ENCODE measurements at regions not wholly inside any gene's neighbourhood (a gene's known extent, or its start where the extent isn't known, plus 50 kb on each side); places are given as distances from the start of the nearest gene placed in this dataset.

DNA sequence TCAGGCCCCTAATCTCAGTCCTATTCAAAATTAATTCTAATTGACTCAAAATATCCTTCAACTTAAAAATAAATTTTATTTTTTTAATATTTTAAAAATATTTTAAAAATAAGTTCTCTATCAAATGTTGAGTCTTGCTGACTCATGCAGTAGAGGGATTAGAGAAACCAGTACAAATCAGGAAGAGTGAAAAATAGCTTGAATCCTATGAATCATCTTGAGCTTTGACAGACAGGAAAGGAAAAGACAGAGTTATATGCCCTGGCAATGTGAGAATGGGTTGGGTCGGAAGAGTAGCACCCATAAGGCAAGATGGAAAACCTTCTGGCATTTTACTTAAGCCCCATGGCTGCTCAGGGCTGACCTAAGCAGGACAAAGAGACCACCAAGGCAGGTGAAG is 346.6 kb upstream of the RUNX1 start:
- FAIRE-seq: no peak
- Histone ChIP-seq H3K4me2 (no peak overlapping the region), H3K4me3 (no peak overlapping the region), H3K27ac (peak overlapping the region in 1 of 2 experiments; percentile 59; a peak in 2 of 6 replicates), H3K4me1 (peaks cover 5% of the 10 kb centered on the region; the same call in 1 of the 3 replicates), H3K9me3 (no peaks in the 10 kb centered on the region)
- ATAC-seq: no peak
- TF ChIP-seq, protein P1, sequence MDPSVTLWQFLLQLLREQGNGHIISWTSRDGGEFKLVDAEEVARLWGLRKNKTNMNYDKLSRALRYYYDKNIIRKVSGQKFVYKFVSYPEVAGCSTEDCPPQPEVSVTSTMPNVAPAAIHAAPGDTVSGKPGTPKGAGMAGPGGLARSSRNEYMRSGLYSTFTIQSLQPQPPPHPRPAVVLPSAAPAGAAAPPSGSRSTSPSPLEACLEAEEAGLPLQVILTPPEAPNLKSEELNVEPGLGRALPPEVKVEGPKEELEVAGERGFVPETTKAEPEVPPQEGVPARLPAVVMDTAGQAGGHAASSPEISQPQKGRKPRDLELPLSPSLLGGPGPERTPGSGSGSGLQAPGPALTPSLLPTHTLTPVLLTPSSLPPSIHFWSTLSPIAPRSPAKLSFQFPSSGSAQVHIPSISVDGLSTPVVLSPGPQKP (IDR thresholded peaks at IDR 0.05; ENCODE audit: low read depth, low read length): no peak
- TF ChIP-seq JUN (IDR thresholded peaks at IDR 0.05) (no peak), CBX2 (IDR thresholded peaks at IDR 0.05; ENCODE audit: borderline replicate concordance, low read depth) (no peak), RCOR1 (IDR thresholded peaks at IDR 0.05; ENCODE audit: low read depth, low read length) (no peak), HOXB13 (CRISPR knock-in tag; IDR thresholded peaks at IDR 0.05; ENCODE audit: low read depth) (no peak), KDM1A (IDR thresholded peaks at IDR 0.05; ENCODE audit: low read depth) (no peak), CEBPB (IDR thresholded peaks at IDR 0.05) (no peak), NFE2L2 (conservative IDR thresholded peaks at IDR 0.05; ENCODE audit: low read length) (no peak), ZSCAN20 (CRISPR knock-in tag; IDR thresholded peaks at IDR 0.05) (no peak), MAZ (IDR thresholded peaks at IDR 0.05; ENCODE audit: borderline replicate concordance, low read depth, low read length) (no peak)
- TF ChIP-seq, protein P2, sequence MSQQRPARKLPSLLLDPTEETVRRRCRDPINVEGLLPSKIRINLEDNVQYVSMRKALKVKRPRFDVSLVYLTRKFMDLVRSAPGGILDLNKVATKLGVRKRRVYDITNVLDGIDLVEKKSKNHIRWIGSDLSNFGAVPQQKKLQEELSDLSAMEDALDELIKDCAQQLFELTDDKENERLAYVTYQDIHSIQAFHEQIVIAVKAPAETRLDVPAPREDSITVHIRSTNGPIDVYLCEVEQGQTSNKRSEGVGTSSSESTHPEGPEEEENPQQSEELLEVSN (IDR thresholded peaks at IDR 0.05; ENCODE audit: borderline replicate concordance, low read depth): no peak
- TF ChIP-seq, protein P3, sequence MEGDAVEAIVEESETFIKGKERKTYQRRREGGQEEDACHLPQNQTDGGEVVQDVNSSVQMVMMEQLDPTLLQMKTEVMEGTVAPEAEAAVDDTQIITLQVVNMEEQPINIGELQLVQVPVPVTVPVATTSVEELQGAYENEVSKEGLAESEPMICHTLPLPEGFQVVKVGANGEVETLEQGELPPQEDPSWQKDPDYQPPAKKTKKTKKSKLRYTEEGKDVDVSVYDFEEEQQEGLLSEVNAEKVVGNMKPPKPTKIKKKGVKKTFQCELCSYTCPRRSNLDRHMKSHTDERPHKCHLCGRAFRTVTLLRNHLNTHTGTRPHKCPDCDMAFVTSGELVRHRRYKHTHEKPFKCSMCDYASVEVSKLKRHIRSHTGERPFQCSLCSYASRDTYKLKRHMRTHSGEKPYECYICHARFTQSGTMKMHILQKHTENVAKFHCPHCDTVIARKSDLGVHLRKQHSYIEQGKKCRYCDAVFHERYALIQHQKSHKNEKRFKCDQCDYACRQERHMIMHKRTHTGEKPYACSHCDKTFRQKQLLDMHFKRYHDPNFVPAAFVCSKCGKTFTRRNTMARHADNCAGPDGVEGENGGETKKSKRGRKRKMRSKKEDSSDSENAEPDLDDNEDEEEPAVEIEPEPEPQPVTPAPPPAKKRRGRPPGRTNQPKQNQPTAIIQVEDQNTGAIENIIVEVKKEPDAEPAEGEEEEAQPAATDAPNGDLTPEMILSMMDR (IDR thresholded peaks at IDR 0.05): no peak
- TF ChIP-seq, protein P4, sequence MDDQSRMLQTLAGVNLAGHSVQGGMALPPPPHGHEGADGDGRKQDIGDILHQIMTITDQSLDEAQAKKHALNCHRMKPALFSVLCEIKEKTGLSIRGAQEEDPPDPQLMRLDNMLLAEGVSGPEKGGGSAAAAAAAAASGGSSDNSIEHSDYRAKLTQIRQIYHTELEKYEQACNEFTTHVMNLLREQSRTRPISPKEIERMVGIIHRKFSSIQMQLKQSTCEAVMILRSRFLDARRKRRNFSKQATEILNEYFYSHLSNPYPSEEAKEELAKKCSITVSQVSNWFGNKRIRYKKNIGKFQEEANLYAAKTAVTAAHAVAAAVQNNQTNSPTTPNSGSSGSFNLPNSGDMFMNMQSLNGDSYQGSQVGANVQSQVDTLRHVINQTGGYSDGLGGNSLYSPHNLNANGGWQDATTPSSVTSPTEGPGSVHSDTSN (IDR thresholded peaks at IDR 0.05): no peak
- TF ChIP-seq, protein P5, sequence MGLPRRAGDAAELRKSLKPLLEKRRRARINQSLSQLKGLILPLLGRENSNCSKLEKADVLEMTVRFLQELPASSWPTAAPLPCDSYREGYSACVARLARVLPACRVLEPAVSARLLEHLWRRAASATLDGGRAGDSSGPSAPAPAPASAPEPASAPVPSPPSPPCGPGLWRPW (IDR thresholded peaks at IDR 0.05): no peak
- ChIA-PET POLR2A (no interaction called here), CTCF (interaction anchor here (0.7 to 2.1 kb wide), 4 partner anchors 344 to 506 kb away, joined by 3 to 6 read pairs (median 3); no protein-coding TSS in a partner anchor)
- DNase-seq (ENCODE audit: low read depth in 1 of 2, low spot score in 1 of 2): no peak
- 18% methylated on average over 1 of the region's 1 CpG for WGBS (ENCODE audit: missing lambda C conversion rate)

DNA sequence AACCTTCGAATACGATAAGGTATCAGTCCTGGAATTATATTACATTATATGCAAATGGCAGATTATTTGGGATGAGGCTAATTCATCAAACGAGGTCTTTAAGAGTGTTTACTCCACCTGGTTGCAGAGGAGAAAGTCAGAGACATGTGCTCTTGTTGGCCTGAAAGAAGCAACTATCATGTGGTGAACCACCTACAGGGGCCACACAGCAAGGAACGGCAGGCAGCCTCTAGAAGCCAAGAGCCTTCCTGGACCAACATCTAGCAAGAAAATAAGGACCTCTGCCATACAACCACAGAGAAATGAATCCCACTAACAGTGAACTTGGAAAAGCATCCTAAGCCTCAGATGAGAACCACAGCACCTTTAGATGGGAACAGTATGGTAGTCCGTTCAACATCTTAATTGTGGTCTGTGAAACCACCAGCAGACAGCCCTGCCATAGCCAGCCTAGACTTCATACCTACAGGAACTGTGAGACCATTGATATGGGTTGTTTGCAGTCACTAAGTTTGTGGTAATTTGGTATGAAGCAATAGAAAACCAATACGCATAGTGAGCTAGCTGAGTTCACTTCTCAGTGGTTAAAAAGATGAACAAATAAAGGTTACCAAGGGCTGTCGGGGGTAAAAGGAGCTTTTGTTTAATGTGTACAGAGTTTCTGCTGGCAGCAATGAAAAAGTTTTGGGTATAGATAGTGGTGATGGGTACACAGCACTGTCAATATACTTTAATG is 345.7 kb upstream of the RUNX1 start:
- ATAC-seq (no peak), DNase-seq (ENCODE audit: low read depth in 1 of 2, low spot score in 1 of 2) (no peak), FAIRE-seq (no peak)
- ChIA-PET CTCF (interaction anchor here (1.0 kb wide), 1 partner anchor 343 kb away, joined by 3 read pairs; no protein-coding TSS in a partner anchor), POLR2A (no interaction called here)
- WGBS (ENCODE audit: missing lambda C conversion rate): 68% methylated on average over 6 of the region's 7 CpGs
- Histone ChIP-seq H3K27ac (no peak overlapping the region), H3K4me1 (peaks cover 5% of the 10 kb centered on the region; the same call in 1 of the 3 replicates), H3K4me3 (no peak overlapping the region), H3K4me2 (no peak overlapping the region), H3K9me3 (no peaks in the 10 kb centered on the region)
- no peak for TF ChIP-seq CBX2 (IDR thresholded peaks at IDR 0.05; ENCODE audit: borderline replicate concordance, low read depth)
- no peak for TF ChIP-seq POLR2AphosphoS2 (conservative IDR thresholded peaks at IDR 0.05; ENCODE audit: low read length)
- no peak for TF ChIP-seq KDM5A (IDR thresholded peaks at IDR 0.05)
- TF ChIP-seq ZFP36 (IDR thresholded peaks at IDR 0.05; ENCODE audit: borderline replicate concordance, partially characterized antibody): no peak
- no peak for TF ChIP-seq NPAS2 (CRISPR knock-in tag; IDR thresholded peaks at IDR 0.05; ENCODE audit: borderline replicate concordance)
- no peak for TF ChIP-seq ZNF302 (CRISPR knock-in tag; IDR thresholded peaks at IDR 0.05)
- TF ChIP-seq NFE2L2 (conservative IDR thresholded peaks at IDR 0.05; ENCODE audit: low read length): no peak
- no peak for TF ChIP-seq KDM1A (IDR thresholded peaks at IDR 0.05; ENCODE audit: low read depth)
- no peak for TF ChIP-seq HEYL (CRISPR knock-in tag; IDR thresholded peaks at IDR 0.05)
- TF ChIP-seq, protein P6, sequence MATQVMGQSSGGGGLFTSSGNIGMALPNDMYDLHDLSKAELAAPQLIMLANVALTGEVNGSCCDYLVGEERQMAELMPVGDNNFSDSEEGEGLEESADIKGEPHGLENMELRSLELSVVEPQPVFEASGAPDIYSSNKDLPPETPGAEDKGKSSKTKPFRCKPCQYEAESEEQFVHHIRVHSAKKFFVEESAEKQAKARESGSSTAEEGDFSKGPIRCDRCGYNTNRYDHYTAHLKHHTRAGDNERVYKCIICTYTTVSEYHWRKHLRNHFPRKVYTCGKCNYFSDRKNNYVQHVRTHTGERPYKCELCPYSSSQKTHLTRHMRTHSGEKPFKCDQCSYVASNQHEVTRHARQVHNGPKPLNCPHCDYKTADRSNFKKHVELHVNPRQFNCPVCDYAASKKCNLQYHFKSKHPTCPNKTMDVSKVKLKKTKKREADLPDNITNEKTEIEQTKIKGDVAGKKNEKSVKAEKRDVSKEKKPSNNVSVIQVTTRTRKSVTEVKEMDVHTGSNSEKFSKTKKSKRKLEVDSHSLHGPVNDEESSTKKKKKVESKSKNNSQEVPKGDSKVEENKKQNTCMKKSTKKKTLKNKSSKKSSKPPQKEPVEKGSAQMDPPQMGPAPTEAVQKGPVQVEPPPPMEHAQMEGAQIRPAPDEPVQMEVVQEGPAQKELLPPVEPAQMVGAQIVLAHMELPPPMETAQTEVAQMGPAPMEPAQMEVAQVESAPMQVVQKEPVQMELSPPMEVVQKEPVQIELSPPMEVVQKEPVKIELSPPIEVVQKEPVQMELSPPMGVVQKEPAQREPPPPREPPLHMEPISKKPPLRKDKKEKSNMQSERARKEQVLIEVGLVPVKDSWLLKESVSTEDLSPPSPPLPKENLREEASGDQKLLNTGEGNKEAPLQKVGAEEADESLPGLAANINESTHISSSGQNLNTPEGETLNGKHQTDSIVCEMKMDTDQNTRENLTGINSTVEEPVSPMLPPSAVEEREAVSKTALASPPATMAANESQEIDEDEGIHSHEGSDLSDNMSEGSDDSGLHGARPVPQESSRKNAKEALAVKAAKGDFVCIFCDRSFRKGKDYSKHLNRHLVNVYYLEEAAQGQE (IDR thresholded peaks at IDR 0.05): no peak
- TF ChIP-seq HOXB13 (CRISPR knock-in tag; IDR thresholded peaks at IDR 0.05; ENCODE audit: low read depth): no peak
- TF ChIP-seq, protein P7, sequence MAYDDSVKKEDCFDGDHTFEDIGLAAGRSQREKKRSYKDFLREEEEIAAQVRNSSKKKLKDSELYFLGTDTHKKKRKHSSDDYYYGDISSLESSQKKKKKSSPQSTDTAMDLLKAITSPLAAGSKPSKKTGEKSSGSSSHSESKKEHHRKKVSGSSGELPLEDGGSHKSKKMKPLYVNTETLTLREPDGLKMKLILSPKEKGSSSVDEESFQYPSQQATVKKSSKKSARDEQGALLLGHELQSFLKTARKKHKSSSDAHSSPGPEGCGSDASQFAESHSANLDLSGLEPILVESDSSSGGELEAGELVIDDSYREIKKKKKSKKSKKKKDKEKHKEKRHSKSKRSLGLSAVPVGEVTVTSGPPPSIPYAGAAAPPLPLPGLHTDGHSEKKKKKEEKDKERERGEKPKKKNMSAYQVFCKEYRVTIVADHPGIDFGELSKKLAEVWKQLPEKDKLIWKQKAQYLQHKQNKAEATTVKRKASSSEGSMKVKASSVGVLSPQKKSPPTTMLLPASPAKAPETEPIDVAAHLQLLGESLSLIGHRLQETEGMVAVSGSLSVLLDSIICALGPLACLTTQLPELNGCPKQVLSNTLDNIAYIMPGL (CRISPR knock-in tag; IDR thresholded peaks at IDR 0.05; ENCODE audit: borderline replicate concordance): no peak
- TF ChIP-seq JUN (IDR thresholded peaks at IDR 0.05): no peak

All from A549 (cell line).